ENCODE measurements at regions not wholly inside any gene's neighbourhood (a gene's known extent, or its start where the extent isn't known, plus 50 kb on each side); places are given as distances from the start of the nearest gene placed in this dataset.
"Not testable (repeated sequence)": the region's sequence is repeated elsewhere in the genome, so short reads cannot be mapped to it uniquely, and the experiment has no call there.

GRCh38 chr3:193805448-193805847, 212.4 kb downstream of the OPA1 start:
- DNase-seq, result no peak

GRCh38 chr3:193808317-193808716, 215.3 kb downstream of the OPA1 start:
- DNase-seq, result no peak

- no peak for DNase-seq
Measured at GRCh38 chr3:193809106-193809505, 216.1 kb downstream of the OPA1 start.

GRCh38 chr3:193812078-193812725, 219.2 kb downstream of the OPA1 start:
- no peak for DNase-seq

- DNase-seq, result no peak
Measured at GRCh38 chr3:193812791-193813500, 219.9 kb downstream of the OPA1 start.

GRCh38 chr3:193813501-193813830, 220.5 kb downstream of the OPA1 start:
- no peak for DNase-seq

- DNase-seq, result no peak
Measured at GRCh38 chr3:193814166-193814892, 221.3 kb downstream of the OPA1 start.

GRCh38 chr3:193815246-193816027, 222.4 kb downstream of the OPA1 start:
- no peak for DNase-seq

- no peak for DNase-seq
Measured at GRCh38 chr3:193816028-193816395, 223.0 kb downstream of the OPA1 start.

GRCh38 chr3:193816656-193817311, 223.8 kb downstream of the OPA1 start:
- DNase-seq, result no peak

- no peak for DNase-seq
Measured at GRCh38 chr3:193819117-193820010, 226.4 kb downstream of the OPA1 start.

- no peak for DNase-seq
Measured at GRCh38 chr3:193821151-193821668, 228.2 kb downstream of the OPA1 start.

GRCh38 chr3:193822492-193823212, 229.6 kb downstream of the OPA1 start:
- DNase-seq, result no peak

- not testable (repeated sequence) for DNase-seq
Measured at GRCh38 chr3:193823213-193823605, 230.2 kb downstream of the OPA1 start.

- no peak for DNase-seq
Measured at GRCh38 chr3:193824365-193824764, 231.4 kb downstream of the OPA1 start.

- no peak for DNase-seq
Measured at GRCh38 chr3:193825617-193826016, 232.6 kb downstream of the OPA1 start.

- no peak for DNase-seq
Measured at GRCh38 chr3:193826159-193826795, 233.3 kb downstream of the OPA1 start.

GRCh38 chr3:193827040-193827669, 234.1 kb downstream of the OPA1 start:
- DNase-seq, result no peak

GRCh38 chr3:193827871-193828270, 234.9 kb downstream of the OPA1 start:
- DNase-seq, result no peak

GRCh38 chr3:193828477-193828876, 235.5 kb downstream of the OPA1 start:
- DNase-seq, result no peak
